HG02885 (cell line): ENCODE measurements at regions not wholly inside any gene's neighbourhood (a gene's known extent, or its start where the extent isn't known, plus 50 kb on each side); places are given as distances from the start of the nearest gene placed in this dataset.
A peak's percentile ranks its signal among the peaks of the same experiment; 100 is the strongest.

ENCODE experiments used
- ATAC-seq: cut with Tn5 transposase; IDR thresholded peaks from one replicate; pipeline ENCODE4 v1.9.1; 2021; ENCODE audit warnings: mild to moderate bottlenecking; ENCODE audit not compliant: unreplicated experiment, poor library complexity

DNA sequence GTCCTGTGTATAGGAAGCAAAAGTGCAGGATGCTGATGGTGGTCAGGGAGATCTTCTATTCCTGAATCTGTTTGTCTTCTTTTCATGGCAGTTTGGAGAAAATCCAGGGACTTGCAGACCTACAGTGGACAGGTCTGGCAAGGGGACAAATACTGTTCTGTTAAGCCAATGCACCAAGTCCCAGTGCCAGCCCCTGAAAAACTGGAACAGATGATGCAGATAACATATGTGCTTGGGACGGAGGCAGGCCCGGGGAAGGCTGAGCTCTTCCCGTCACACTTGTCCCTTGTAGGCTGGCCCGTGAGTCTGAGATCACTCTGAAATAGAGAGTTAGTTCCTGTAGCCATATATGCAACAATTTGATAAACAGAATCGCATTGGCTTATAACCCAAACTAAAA, 265.7 kb downstream of the MTRR start:
- ATAC-seq = no peak

GRCh38 chr5:8135742-8136141, 266.8 kb downstream of the MTRR start:
- ATAC-seq = no peak

DNA sequence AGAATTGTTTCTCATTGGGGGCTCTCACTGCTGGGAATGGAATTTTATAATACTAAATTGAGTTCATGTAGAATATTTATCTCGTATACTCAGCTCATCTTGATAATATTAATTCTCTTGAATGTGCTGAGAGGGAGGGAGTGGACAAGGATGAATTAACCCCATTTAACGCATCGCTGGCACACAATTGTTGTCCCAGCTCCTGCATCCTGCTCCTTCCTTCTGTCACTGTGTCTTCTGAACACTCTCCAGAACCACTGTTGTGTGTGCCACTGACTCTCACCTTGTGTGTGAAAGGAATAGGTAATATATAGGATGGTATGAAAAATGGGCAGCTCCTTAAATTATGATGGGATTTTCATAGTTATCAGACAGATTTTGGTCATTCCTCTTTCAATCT, 267.3 kb downstream of the MTRR start:
- no peak for ATAC-seq

DNA sequence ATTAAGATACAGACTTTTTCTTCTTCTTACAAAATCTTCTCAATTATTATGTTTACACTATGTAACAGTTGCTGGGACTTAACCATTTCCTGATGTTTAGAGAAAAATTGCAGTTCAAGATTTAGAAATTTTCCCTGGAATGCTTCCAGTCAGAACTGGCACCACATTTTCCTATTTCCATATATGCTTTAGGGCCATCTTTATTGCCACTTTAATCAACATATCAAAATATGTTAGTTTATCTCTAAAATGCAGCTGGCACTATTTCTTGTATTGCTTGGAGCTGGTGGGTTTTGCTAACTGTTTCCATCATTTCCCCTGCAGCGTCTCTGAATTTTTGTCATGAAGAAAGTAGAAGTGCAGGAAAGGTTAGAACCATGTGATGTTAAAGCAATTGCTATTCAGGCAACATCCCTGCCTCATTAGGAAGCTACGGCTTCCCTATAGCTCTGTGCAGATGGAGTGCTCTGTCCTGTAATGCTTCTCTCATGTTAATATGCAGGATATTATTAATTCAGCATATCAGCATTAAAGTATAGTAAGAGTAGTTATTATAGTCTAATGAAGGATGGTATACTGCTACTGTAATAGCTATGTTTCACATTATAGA, 269.1 kb downstream of the MTRR start:
- ATAC-seq = no peak

DNA sequence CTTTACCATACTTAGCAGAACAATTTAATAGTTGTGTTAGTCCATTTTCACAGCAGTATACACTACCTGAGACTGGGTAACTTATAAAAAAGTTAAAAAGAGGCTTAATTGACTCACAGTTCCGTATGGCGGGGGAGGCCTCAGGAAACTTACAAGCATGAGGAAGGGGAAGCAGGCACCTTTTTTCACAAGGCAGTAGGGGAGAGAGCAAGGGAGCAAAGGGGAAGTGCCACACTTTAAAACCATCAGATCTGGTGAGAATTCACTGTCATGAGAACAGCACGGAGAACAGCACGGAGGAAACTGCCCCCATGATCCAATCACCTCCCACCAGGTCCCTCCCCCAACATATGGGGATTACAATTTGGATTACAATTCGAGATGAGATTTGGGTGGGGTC, 269.9 kb downstream of the MTRR start:
- ATAC-seq = no peak

DNA sequence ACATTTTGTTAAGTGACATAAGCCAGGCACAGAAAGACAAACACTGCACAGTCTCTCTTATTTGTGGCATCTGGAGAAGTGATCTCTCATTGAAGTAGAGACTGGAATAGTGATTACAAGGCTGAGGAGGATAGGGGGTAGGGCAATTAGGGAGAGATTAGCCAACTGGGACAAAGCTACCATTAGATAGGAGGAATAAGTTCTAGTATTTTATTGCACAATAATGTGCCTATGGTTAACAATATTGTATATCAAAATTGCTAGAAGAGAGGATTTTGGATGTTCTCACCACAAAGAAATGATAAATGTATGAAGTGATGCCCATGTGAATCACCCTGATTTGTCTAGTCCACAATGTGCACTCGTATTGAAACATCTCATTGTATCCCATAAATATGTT, 281.8 kb downstream of the MTRR start:
- no peak for ATAC-seq

DNA sequence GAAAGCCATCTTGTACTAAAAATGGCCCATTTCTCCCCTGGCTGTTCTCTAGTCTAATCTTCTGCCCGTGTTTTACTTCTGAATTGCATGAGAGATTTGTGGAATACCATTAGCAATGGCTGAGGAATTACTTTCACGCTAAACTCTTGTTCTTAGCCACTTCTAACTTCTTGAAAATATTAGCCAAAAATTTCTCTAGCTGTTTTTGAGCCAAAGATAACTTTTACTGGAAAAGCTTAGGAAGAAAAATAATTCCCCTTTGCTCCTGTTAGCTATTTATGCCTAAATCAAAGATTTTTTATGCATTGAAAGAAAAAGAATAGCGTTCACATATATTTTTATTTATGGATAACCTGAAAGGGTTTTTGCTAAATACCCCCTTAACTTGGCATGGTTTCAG, 287.8 kb downstream of the MTRR start:
- no peak for ATAC-seq

DNA sequence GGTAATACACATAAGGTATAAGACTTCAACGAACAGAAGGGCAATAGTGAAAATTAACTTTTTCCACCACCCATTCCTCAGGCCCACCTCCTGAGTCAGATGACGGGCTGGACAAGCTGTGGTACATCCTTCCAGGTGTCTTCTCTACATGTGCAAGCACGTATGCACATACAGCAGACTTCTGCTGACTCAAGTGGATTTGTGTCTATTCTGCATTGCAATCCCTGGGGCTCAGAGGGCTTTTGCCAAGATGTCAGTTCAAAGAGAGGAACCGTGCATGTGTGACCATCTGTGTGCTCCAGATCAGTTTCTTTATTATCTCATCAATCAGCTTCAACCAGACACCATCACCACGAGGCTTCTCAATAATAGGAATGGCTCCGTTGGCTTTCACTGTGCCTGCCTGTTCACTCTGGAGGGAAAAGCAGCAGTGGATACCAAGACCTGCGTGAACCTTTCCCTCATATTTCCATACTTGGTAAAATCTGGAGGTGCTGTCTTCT, 288.4 kb downstream of the MTRR start:
- ATAC-seq = no peak

- ATAC-seq = no peak
Observed at GRCh38 chr5:8176101-8176693, 307.2 kb downstream of the MTRR start.

DNA sequence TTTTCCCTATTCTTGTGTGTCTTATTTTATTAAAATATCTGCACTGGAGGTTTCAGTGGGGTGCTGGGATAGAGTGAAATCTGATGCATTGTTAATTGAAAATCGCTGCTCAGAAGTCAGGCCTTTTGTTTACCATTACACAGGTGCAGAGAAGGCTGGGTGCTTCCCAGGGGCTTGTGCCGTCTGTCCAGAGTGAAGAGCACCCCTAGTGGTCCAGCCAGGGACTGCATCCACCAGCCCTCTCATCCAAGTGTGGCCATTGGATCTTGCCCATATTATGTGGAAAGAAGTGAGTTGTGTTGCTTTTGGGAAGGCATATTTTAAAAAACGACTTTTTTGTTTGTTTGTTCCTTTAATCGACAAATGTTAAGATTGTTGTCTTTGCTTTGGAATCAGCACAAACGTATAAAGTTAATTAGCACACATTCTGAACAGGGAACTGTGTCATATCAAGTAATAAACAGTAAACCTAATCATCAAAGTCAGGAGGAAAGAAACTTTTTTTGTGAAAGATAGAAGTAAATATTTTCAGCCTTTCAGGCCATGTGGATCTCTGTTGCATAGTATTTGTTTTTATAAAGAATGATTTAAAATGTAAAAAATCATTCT, 315.6 kb downstream of the MTRR start:
- ATAC-seq = peak; percentile 98

GRCh38 chr5:8185852-8186251, 316.9 kb downstream of the MTRR start:
- ATAC-seq = no peak

- ATAC-seq = no peak
Observed at GRCh38 chr5:8188874-8189565, 320.1 kb downstream of the MTRR start.

DNA sequence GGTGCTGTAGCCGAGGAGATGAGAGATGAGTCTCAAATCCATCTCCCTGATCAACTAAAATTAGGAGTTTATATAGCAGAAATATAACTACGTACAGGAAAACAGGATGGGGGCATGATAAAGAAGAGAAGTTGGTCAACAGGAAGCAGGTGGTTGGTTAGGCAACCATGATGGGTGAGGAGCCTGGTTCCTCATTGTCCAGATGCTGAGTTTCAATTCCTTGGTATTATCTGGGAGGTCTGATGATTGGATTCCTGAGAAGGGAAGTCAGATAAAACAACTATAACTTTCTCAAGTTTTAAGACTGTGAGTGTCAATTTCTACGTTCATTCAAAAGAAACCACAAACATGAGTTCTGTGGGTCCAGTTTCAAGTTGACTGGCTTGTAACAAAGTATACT, 323.9 kb downstream of the MTRR start:
- no peak for ATAC-seq

DNA sequence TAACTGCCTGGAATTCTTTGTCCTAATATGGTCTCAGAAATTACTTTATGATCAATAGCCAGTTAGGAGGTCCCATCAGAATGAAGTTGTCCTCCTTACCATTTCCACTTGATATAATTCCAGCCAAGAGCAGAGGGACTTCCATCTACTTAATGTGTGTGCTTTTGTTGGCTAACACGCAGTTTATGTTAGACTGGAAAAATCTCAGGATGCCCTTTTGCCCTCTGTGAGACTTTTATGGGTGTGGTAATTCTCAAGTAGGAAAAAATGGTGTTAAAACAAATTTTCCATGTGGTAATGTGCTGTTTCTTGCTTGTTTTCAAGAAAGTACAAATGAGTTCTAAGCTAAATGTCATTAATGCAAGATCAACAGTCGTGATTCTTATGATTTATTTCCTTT, 327.1 kb downstream of the MTRR start:
- no peak for ATAC-seq

DNA sequence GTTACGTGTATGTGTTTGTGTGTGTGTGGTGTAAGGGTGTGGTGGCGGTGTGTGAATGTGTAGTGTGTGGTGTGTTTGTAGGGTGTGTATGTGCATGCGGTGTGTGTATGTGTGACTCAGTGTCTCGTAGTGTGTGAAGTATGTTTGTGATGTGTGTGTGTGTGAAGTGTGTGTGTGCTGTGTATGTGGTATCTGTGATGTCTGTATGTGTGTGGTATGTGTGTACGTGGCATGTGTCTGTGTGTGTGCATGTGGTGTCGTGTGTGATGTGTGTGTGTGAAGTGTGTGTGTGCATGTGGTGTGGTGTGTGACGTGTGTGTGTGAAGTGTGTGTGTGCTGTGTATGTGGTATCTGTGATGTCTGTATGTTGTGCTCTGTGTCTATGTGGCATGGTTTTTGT, 339.4 kb downstream of the MTRR start:
- ATAC-seq = no peak

- ATAC-seq = no peak
Observed at GRCh38 chr5:8209500-8209899, 340.6 kb downstream of the MTRR start.

DNA sequence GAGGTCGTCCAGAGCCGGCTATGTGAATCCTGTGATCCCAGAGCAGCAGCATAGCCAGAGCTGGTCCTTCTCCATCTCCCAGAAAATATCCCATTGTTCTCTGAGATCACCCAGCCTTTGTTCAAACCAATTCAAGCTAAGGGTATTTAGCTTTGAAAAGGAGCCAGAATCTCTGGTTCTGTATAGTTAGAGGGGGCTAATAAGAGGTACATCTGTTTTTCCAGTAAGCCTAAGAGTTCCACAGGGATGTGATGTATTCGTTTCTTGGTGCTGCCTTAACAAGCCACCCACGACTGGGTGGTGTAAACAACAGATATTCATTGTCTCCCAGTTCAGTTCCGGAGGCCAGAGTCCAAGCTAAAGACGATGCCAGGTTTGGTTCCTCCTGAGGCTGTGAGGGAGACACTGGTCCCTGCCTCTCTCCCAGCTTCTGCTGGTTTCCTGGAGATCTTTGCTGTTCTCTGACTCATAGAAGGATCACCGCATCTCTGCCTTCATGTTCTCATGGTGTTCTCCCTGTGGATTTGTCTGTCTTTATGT, 344.8 kb downstream of the MTRR start:
- no peak for ATAC-seq

GRCh38 chr5:8216921-8217320, 348.0 kb downstream of the MTRR start:
- ATAC-seq = no peak

- no peak for ATAC-seq
Observed at GRCh38 chr5:8226148-8226547, 357.2 kb downstream of the MTRR start.

DNA sequence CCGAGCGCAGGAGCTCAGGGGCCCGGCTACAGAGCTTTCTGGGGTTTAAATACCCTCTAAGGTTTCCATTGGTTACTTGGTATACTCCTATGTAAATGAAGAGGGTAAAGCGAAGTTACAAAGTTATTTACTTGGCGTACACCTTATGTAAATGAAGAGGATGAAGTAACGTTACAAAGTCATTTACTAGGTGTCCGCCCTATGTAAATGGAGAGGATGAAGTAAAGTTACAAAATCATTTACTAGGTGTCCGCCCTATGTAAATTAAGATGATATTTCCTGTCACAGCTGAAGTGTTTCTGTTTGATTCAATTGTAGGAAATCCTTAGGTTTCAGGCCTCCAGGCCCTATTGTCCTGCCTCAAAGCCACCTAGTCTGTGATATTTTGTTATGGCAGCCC, 358.2 kb downstream of the MTRR start:
- no peak for ATAC-seq

GRCh38 chr5:8229551-8229950, 360.6 kb downstream of the MTRR start:
- no peak for ATAC-seq
